AML-193 (cell line): ENCODE measurements at regions not wholly inside any gene's neighbourhood (a gene's known extent, or its start where the extent isn't known, plus 50 kb on each side); places are given as distances from the start of the nearest gene placed in this dataset.
"Not testable (repeated sequence)": the region's sequence is repeated elsewhere in the genome, so short reads cannot be mapped to it uniquely, and the experiment has no call there.

Experiments used
- DNase-seq, 2 experiments: peaks; one replicate each; lab custom pipeline; 2025; lab: John Stamatoyannopoulos, UW

DNA sequence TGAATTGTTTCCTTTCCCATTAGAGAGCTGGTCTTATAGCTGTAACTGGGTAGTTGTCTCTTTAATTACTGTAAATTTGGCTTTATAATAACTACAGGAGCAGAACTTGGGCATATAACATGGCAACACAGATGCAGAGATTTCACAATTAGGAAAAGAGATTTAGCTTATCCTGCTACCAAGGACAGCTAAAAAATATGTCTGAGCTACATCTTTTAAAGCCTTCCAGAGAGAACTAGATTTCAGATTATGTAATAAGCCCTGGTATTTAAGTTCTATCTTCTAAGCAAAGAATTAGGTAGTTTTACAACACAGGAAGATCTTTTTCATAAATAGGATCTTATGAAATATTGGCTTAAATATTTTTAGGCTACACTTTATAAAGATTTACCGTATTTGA, 313.8 kb downstream of the S1PR1 start:
- no peak for DNase-seq

DNA sequence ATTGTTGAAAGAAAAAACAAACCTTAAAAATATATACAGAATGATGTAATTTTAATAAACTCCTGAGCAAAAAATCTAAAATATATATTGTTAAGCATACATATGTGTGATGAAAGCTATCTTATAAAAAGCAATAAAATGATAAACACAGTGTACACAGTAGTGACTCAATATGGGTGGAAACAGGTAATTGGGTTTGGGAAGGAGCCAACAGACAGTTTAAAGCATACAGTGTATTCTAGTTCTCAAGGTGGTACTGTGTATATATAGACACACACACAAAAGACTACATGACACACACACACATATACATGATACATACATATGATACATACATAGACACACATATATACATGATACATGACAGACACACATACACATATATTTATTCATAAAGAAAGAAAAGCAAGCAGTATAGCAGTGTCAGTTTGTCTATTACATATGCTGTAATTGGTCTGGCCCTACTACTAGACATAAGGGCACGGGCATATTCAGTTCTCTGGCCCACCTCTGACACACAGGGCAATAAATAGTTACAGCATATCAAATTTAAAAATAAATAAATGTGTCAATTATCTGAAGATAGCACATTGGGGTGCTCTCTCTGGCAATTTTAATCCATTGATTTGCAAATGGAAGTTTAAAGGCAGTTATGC, 330.2 kb downstream of the S1PR1 start:
- DNase-seq, result no peak

DNA sequence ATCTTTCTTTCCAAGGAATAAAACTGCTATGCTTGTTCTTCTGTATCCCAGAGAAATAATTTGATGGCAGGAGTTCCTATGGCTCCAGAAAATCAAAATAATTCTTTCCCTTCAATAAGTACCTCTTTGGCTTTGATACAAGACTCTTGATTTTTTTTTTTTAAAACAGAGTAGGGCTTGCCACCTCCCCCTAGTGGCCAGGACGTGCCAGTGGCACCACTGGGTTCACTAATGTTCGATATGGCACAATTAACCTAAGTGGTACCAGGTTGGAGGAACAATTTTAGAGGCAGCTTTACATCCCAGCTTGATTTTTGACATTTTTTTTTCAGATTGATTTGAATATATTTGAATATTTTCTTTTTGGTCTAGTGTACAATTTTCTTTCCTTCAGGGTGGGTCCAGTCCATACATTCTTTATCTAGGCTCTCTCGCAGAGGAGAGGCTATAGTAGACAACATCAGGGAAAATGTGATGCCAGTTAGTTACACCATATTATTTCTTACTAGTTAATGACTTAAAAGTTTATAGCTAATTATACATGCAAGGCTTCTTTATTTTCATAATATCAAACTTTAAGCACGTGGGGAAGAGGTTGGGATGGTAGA, 330.9 kb downstream of the S1PR1 start:
- DNase-seq, result peak; percentile 12 to 34

DNA sequence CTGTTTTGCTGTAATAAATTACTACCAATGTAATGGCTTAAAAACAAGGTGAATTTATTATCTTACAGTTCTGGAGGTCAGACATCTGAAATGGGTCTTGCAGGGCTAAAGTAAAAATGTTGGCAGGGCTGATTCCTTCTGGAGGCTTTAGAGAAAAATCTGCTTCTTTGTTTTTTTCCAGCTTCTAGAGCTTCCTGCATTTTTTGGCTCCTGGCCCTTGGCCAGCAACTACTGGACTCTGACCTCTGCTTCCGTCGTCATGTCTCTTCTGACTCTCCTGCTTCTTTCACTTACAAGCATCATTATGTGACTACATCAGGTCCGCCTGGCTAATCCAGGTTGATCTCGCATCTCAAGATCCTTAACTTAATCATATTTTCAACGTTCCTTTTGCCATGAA, 350.9 kb downstream of the S1PR1 start:
- DNase-seq, result no peak

DNA sequence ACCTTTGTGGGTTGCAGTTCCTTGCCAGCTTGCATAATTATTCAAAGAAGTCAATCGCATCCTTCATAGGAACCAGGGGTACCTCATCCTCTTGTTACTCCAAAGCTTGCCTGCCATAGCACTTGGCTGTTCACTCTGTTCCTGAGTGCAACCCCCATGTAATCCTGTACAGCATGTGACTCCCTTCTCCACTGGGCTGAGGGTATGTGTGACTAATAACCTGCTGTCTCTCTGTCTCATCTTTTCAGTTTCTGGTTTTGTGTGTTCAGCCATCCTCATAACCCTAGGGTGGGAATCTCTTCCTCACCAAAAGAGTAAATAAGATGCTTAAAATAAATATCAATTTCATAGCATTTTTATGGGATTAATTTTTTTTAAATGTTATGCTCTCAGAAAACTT, 351.9 kb downstream of the S1PR1 start:
- DNase-seq, result no peak

DNA sequence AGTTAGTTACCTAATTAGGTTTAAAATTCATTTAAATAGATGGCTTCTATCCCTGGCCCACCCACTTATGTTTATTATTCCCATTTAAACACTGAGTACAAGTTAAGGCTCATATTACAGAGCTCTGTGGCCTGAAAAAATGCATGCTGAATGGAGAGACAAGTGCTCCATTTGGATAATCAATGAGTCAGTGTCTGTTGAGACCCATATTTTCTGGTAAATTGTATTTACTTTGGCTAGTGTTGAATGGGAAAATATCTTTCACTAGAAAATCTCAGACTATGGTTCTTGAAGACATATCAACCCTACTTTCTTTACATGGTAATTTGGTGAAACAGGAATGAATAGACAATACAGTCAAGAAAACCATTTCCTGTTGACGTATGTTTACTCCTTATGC, 356.0 kb downstream of the S1PR1 start:
- DNase-seq, result no peak

DNA sequence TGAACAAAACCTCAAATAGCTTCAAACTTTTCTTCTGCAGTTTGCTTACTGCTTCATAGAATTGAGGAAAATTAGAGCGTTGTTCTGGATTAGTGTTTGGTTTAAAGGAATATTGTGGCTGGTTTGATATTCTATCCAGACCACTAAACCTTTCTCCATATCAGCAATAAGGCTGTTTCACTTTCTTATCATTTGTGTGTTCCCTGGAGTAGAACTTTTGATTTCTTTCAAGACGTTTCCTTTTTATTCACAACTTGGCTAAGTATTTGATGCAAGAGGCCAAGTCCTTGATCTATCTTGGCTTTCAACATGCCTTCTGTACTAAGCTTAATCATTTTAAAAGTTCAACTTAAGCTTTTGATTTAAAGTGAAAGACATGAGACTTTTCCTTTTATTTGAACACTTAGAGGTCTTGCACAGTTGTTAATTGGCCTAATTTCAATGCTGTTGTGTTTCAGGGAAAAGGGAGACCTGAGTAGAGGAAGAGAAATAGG, 359.1 kb downstream of the S1PR1 start:
- DNase-seq, result no peak

DNA sequence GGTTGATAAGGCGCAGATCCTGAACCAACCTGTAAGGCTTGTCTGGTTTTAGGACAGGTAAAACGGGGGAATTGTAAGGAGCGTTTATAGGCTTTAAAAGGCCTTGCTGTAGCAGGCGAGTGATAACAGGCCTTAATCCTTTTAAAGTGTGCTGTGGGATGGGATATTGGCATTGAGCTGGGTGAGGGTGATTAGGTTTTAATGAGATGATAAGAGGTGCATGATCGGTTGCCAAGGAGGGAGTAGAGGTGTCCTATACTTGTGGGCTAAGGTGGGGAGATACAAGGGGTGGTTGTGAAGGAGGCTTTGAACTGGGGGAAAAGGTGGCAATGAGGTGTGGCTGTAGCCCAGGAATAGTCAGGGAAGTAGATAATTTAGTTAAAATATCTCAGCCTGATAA, 363.8 kb downstream of the S1PR1 start:
- DNase-seq, result not testable (repeated sequence)

DNA sequence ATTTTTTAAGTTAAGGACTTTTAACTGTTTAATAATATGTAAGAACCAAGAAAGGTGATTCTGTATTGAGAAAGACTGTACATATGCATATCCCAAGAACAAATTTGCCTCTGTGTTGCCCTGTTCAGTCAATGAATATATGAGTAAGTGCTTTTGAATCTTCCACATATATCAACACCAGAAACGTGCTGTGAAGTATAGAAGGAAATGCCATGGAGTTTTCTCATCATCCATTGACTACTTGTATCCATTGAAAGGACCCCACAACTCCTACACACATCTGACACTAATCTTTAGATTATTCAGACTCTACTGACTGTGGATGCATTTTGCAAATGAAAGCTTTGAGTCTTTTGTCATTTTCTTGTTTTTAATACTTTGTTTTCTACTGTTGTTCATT, 366.9 kb downstream of the S1PR1 start:
- no peak for DNase-seq

DNA sequence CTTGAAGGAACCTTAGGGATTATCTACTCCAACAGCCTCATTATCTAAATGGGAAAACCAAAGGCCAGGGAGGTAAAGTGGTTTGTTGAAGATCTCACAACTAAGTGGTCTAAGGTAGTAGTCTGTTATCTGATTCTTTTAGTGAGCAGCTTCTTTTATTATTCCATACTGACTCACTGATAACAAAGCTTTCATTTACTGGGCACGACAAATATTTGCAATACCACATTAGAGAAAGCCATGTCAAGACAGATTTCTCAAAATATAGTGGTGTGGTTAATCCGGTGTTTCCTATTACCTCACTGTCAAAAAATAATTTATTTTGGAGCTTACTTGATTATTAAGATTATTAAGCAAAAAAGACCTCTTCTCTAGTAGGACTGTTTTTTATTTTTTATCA, 369.1 kb downstream of the S1PR1 start:
- no peak for DNase-seq

DNA sequence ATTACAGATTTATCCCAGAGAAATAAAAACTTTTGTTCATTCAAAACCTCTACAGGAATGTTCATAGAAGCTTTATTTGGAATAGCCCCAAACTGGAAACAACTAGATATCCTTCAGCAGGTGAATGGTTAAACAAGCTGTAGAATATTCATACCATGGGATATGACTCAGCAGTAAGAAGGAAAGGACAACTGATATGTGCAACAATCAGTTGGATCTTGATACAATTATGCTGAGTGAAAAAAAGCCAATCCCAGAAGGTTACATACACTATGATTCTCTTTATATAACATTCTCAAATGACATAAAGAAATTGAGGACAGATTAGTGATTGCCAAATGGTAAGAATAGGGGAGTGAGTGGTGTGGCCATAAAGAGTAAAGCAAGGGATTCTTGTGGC, 376.7 kb downstream of the S1PR1 start:
- DNase-seq, result no peak

DNA sequence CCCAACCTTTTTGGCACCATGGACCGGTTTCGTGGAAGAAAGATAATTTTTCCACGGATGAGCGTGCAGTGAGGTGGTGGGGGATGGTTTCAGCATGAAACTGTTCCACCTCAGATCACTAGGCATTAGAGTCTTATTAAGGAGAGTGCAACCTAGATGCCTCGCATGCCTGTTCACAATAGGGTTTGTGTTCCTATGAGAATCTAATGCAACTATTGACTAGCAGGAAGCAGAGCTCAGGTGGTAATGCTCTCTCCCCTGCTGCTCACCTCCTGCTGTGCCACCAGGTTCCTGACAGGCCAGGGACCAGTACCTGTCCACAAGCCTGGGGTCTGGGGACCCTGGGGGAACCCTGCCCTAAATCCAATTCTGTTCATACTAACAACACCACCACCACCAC, 377.8 kb downstream of the OLFM3 start:
- DNase-seq, result no peak

DNA sequence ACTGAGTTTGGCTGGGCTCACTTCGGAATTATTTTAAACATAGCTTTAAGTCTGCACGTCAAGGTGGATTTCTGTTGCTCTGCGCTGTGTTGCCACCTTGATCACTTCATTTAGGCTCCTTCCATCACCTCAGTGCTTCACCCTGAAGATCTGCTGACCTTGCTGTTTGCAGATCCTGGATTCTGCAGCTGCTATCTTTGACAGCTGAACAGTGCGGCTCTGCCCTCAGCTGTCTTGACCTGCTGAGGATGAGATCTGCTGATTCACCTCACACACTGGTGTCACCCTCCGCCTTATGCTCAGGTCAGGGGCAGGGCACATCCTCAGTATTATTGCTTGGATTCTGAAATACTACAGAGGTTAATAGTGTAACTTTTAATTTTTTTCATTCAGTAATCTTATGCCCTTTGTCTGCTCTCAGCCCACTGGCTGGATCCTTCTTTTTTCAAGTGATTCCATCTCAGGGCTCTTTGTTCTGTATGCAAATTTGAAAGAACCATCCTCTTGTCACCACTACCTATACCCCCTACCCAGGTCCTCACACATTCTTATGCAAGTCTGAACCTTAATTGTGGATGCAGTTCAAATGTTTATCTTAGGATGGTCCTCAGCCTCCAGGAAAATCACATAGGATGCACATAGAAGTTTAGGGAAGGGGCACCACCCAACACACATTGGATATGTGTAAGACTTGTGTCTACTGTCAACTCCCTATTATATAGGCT, 364.0 kb downstream of the OLFM3 start:
- no peak for DNase-seq

DNA sequence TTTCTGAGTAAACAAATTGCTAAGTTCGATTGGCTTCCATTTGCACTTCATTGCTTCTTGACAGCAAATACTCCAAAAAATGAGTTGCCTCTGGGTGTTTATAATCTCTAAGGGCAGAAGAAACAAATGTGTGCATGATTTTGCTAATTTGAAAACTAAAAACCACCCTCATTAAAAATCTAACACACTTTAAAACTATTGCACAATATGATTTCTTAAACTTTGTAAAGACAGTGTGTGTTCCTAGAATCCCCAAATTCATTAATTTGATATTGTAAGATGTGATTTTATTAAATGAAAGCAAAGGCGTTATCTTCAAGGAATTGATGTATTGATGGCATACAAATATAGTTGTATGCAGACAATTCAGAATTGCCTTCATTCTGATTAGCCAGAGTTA, 350.9 kb downstream of the OLFM3 start:
- DNase-seq, result no peak

DNA sequence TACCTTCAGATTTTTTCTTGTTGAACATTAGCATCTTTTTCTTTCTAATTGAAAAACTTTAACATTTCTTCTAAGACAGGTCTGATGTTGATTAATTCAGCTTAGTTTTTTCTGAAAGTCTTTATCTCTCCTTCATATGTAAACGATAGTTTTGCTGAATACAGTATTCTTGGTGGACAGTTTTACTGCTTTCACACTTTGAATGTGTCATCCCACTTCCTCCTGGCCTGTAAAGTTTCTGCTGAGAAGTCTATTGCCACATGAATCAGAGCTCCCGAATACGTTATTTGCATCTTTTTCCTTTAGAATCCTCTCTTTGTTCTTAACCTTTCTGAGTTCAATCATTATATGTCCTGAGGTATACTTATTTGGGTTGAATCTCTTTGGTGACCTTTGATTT, 344.2 kb downstream of the OLFM3 start:
- no peak for DNase-seq

DNA sequence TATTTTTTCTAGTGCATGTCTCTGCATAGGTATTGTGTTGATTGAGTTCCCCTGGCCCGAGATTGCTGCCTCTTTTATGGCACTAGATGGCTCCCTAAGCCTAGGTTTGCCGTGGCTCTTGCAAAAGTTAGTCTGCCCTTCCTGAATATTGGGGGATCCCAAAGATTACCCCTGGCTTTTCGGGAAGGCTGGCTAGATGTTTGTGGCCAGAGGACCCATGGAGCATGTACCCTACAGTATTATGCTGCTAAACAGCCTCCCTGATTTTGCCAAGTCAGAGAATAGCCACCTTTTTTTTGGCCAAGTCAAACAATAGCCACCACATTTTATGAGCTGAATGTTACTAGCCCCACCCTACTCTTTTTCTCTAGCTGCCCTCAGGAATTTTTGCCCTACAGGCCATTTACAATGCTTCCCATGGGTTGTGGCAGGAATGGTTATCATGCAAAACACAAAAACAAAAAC, 343.2 kb downstream of the OLFM3 start:
- no peak for DNase-seq

DNA sequence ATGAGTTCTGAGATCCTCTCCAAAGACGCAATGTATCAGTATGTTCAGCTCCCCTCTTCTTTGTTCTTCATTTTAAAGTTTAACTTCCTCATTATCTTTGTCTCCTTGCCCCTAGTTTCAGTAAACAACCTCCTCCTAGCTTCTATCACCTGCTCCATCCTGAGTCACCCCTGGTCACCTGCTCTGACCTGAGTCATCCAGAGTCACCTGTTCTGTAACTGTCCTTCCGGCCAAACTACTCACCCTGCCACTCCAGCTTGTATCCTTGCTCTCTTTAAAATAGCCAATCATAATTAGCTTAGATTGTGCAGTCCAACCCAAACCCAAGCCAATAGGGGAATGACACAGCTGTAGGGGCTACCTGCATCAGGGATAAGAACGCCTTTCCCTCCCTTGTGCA, 332.0 kb downstream of the OLFM3 start:
- no peak for DNase-seq

DNA sequence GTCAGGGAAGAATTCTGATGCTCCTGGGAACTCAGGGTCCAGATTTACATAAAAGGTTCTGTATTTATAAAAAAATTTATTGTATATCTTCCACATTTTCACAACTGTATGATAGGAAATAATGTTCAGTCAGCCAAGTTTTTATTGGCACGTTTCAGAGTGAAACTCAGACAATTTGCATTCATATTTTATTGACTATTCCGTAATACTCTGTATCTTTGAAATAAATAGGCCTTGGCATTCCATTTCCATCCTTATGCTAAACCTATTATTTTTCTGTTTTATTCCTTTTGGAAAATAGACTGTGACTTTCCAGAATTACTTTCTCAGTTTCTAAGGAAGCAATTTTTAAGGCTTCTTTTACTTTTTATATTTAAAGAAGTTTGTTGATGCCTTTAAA, 329.0 kb downstream of the OLFM3 start:
- no peak for DNase-seq

DNA sequence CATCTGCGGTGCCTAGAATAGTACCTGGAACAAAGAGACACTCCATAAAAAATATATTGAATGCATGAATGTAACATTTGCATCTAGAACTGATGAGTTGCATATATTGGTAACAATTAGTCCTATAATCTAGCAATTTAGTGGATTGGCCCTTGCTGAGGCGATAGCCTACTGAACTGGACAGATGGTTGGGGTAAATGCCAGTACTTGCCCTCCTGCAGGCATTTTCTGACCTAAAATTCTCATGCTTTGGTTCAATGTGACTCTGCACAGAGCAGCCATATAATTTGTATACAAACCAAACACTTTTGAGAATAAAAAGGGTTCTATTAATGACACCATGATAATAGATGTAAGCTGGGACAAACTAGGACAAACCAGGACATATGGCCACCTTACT, 313.6 kb downstream of the OLFM3 start:
- no peak for DNase-seq

DNA sequence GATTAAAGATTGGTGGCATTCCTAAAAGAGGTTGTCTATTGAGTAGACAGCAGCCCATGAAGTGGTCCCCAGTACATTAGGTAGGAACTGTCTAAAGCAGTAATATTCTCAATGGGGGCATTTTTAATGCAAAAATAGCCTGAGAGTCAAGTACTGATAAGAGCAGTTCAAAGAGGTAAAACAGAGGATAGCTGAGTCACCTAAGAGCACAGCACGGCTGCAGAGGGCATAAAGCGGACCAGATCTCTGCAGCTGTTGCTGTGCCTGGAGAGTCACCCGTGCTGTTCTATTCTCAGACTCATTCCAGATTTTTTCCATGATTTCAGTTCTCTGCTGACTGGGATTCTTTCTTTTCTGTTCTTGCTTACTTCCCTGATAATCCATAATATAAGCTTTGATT, 313.2 kb downstream of the OLFM3 start:
- DNase-seq, result no peak

DNA sequence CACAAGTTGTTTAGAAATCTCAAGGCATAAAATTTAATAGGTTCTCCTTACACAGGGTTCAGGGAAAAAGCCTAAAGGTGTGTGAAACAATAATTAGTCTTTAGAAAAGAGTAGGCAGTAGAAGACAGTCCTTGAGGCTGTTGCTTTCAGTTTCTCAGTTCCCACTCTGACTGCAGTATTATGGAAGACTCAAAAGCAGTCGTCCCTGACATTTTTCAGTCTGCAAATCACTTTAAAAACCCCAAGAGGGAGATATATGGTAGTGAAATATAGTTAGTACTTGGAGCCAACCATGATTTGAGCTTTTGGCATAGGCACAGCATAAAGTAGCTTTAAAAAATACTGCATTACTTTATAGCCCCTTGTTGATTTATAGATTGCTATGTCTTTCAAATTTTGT, 299.7 kb downstream of the OLFM3 start:
- DNase-seq, result no peak

DNA sequence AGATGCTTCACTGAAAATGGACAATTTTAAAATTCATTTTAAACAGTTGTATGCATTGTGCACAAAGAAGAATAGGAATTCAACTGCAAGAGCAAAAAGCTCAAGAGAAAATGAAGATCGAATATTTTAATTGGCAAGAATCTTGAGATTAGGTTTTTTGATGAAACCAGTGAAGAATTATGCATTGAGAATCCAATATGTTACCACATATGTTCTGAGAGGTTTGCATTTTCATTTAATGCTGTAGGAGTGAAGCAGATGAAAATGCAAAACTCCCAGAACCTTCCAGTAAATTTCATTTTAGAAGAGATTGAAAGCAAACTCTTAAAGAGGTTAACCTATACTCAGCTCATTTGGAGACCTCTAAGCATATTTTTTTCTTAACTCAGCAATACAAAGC, 298.0 kb downstream of the OLFM3 start:
- DNase-seq, result no peak

DNA sequence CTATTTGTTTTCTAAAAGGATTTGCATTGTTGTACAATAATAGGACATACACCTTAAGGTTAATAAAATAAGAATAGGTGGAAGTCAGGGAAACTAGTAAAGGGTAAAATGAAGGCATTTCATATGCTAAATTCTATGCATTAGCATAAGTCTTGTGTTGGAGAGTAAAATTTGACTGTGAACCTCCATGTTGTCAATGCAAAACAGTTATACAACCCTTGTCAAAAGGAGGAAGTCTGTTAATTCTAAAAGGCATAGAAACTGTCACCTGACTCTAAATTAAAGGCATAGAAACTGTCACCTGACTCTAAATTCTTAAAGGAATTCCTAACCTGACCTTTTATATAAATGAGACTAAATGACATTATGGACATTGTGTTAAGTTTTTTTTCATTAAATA, 291.8 kb downstream of the OLFM3 start:
- DNase-seq, result no peak
